Smooth muscle cell (in vitro differentiated cells): ENCODE measurements at regions not wholly inside any gene's neighbourhood (a gene's known extent, or its start where the extent isn't known, plus 50 kb on each side); places are given as distances from the start of the nearest gene placed in this dataset.

Source experiments
- DNase-seq: peaks from one replicate; lab custom pipeline; 2025; ENCODE audit not compliant: unreplicated experiment; lab: John Stamatoyannopoulos, UW
- H2AFZ ChIP-seq: fragments of 200-600 bp; sonication (generic); 2 replicates; pipeline ENCODE4 v1.6.0; 2016; ENCODE audit warnings: antibody characterized with exemption, low read depth, mild to moderate bottlenecking
- H3F3A ChIP-seq: fragments of 200-600 bp; sonication (generic); 2 replicates; pipeline ENCODE4 v1.6.0; 2017; ENCODE audit warnings: antibody characterized with exemption, low read depth
- H3K27ac ChIP-seq: fragments of 200-600 bp; sonication (generic); 2 replicates; pipeline ENCODE4 v1.5.1; 2016; ENCODE audit warnings: low read depth, mild to moderate bottlenecking
- H3K27me3 ChIP-seq: fragments of 200-600 bp; sonication (generic); 2 replicates; pipeline ENCODE4 v1.6.1; 2016; ENCODE audit warnings: low read depth, mild to moderate bottlenecking
- H3K36me3 ChIP-seq: fragments of 200-600 bp; sonication (generic); 2 replicates; pipeline ENCODE4 v1.5.1; 2016; ENCODE audit warnings: low read depth
- H3K4me1 ChIP-seq: fragments of 200-600 bp; sonication (generic); 2 replicates; pipeline ENCODE4 v1.5.1; 2016; ENCODE audit warnings: low read depth
- H3K4me2 ChIP-seq: fragments of 200-600 bp; sonication (generic); 2 replicates; pipeline ENCODE4 v1.6.0; 2016; ENCODE audit warnings: mild to moderate bottlenecking
- H3K4me3 ChIP-seq: fragments of 200-600 bp; sonication (generic); 2 replicates; pipeline ENCODE4 v1.5.1; 2016; ENCODE audit warnings: mild to moderate bottlenecking
- H3K79me2 ChIP-seq: fragments of 200-600 bp; sonication (generic); 2 replicates; pipeline ENCODE4 v1.6.0; 2016; ENCODE audit warnings: low read depth, mild to moderate bottlenecking
- H3K9ac ChIP-seq: fragments of 200-600 bp; sonication (generic); 2 replicates; pipeline ENCODE4 v1.6.0; 2016; ENCODE audit warnings: low read depth
- H3K9me3 ChIP-seq: fragments of 200-600 bp; sonication (generic); replicated peaks from 2 replicates; pipeline ENCODE4 v1.5.1; 2016; ENCODE audit warnings: low read depth
- H4K20me1 ChIP-seq: fragments of 200-600 bp; sonication (generic); 2 replicates; pipeline ENCODE4 v1.6.0; 2016; ENCODE audit warnings: low read depth
- CTCF ChIP-seq: fragments of 200-600 bp; sonication (generic); IDR thresholded peaks from 2 replicates; pipeline ENCODE4 v1.5.1; 2017; ENCODE audit warnings: borderline replicate concordance, mild to moderate bottlenecking, antibody characterized with exemption; ENCODE audit not compliant: insufficient read depth, poor library complexity, severe bottlenecking
- WGBS: methylation state at CpG from one replicate; pipeline ENCODE4 v1.1.7; 2016; ENCODE audit warnings: low lambda C conversion rate; 5-methylcytosine and 5-hydroxymethylcytosine counted together

- 94% methylated on average over 4 of the region's 4 CpGs for WGBS
- TF ChIP-seq CTCF: no peak
- Histone ChIP-seq H2AFZ (no peak overlapping the region), H3K4me2 (no peak overlapping the region), H3K36me3 (no peaks in the 10 kb centered on the region), H3K4me1 (no peaks in the 10 kb centered on the region), H4K20me1 (no peaks in the 10 kb centered on the region), H3K27me3 (no peaks in the 10 kb centered on the region), H3K79me2 (no peaks in the 10 kb centered on the region), H3K9ac (no peak overlapping the region), H3K4me3 (no peak overlapping the region), H3F3A (no peaks in the 10 kb centered on the region), H3K27ac (no peak overlapping the region), H3K9me3 (no peaks in the 10 kb centered on the region)
- no peak for DNase-seq
Measured at GRCh38 chr10:90041585-90041984, 340.2 kb downstream of the KIF20B start.

- Histone ChIP-seq H3K4me3 (no peak overlapping the region), H3F3A (no peaks in the 10 kb centered on the region), H3K79me2 (no peaks in the 10 kb centered on the region), H3K4me2 (no peak overlapping the region), H2AFZ (no peak overlapping the region), H3K9me3 (no peaks in the 10 kb centered on the region), H3K36me3 (no peaks in the 10 kb centered on the region), H3K4me1 (no peaks in the 10 kb centered on the region), H4K20me1 (no peaks in the 10 kb centered on the region), H3K27me3 (no peaks in the 10 kb centered on the region), H3K27ac (no peak overlapping the region), H3K9ac (no peak overlapping the region)
- WGBS: 77% methylated on average over 7 of the region's 7 CpGs
- no peak for DNase-seq
- no peak for TF ChIP-seq CTCF
Measured at GRCh38 chr10:90042075-90042474, 340.7 kb downstream of the KIF20B start.

- H3F3A ChIP-seq: no peaks in the 10 kb centered on the region
- H3K27me3 ChIP-seq: no peaks in the 10 kb centered on the region
- WGBS: 95% methylated on average over 3 of the region's 3 CpGs
- no peaks in the 10 kb centered on the region for H3K4me1 ChIP-seq
- H3K4me2 ChIP-seq: no peak overlapping the region
- no peaks in the 10 kb centered on the region for H3K9me3 ChIP-seq
- H2AFZ ChIP-seq: no peak overlapping the region
- no peaks in the 10 kb centered on the region for H3K79me2 ChIP-seq
- DNase-seq: no peak
- H4K20me1 ChIP-seq: no peaks in the 10 kb centered on the region
- H3K36me3 ChIP-seq: no peaks in the 10 kb centered on the region
- H3K27ac ChIP-seq: no peak overlapping the region
- no peak overlapping the region for H3K4me3 ChIP-seq
- no peak overlapping the region for H3K9ac ChIP-seq
- no peak for TF ChIP-seq CTCF
Measured at GRCh38 chr10:90047243-90047729, 345.9 kb downstream of the KIF20B start.

GRCh38 chr10:90051053-90051452 lies 349.7 kb downstream of the KIF20B start:
- Histone ChIP-seq H3K27ac (no peak overlapping the region), H3K9me3 (no peaks in the 10 kb centered on the region), H3K36me3 (no peaks in the 10 kb centered on the region), H3F3A (no peaks in the 10 kb centered on the region), H3K27me3 (no peaks in the 10 kb centered on the region), H3K79me2 (no peaks in the 10 kb centered on the region), H3K4me1 (no peaks in the 10 kb centered on the region), H3K4me3 (no peak overlapping the region), H3K4me2 (no peak overlapping the region), H2AFZ (no peak overlapping the region), H3K9ac (no peak overlapping the region), H4K20me1 (no peaks in the 10 kb centered on the region)
- DNase-seq: no peak
- no peak for TF ChIP-seq CTCF
